Tibial nerve (tissue), 4 donors: ENCODE measurements at regions not wholly inside any gene's neighbourhood (a gene's known extent, or its start where the extent isn't known, plus 50 kb on each side); places are given as distances from the start of the nearest gene placed in this dataset.

Experiments
- DNase-seq, 2 donors: peaks; one replicate each; pipeline ENCODE4 v3.0.0-alpha.2; 2019; ENCODE audit warnings: low spot score in 2 of 2
- H3K27ac ChIP-seq, 4 donors: fragments of 200-600 bp; sonication (generic) in 3 of 4; one replicate each; pipeline ENCODE4 v1.5.1; 2017 to 2019; ENCODE audit warnings: mild to moderate bottlenecking in 1 of 4
- H3K27me3 ChIP-seq, 2 donors: fragments of 200-600 bp; sonication (generic) in 1 of 2; one replicate each; pipeline versions ENCODE4 v1.5.1 to v1.6.0; 2017 to 2019
- H3K36me3 ChIP-seq, 3 donors: fragments of 200-600 bp; sonication (generic); one replicate each; pipeline ENCODE4 v1.5.1; 2018 to 2019
- H3K4me1 ChIP-seq, 4 donors: fragments of 200-600 bp; sonication (generic) in 3 of 4; one replicate each; pipeline ENCODE4 v1.5.1; 2017 to 2019
- H3K4me3 ChIP-seq, 4 donors: fragments of 200-600 bp; sonication (generic) in 3 of 4; one replicate each; pipeline ENCODE4 v1.5.1; 2017 to 2019; ENCODE audit warnings: mild to moderate bottlenecking in 1 of 4, moderate library complexity in 1 of 4
- H3K9me3 ChIP-seq, 4 donors: fragments of 200-600 bp; sonication (generic) in 3 of 4; one replicate each; pipeline ENCODE4 v1.5.1; 2017 to 2019
- EP300 ChIP-seq, 2 donors: sonication (generic); formaldehyde crosslinking; IDR thresholded peaks; one replicate each; pipeline ENCODE4 v1.6.1; 2017; ENCODE audit warnings: antibody characterized with exemption in 2 of 2, mild to moderate bottlenecking in 1 of 2
- POLR2A ChIP-seq, 2 donors: fragments of 450-650 bp; IDR thresholded peaks; one replicate each; pipeline ENCODE4 v1.6.1; 2017; ENCODE audit warnings: antibody characterized with exemption in 2 of 2, mild to moderate bottlenecking in 2 of 2, moderate library complexity in 2 of 2
- WGBS, 2 donors: methylation state at CpG; one replicate each; pipeline ENCODE4 v1.1.5; 2018; 5-methylcytosine and 5-hydroxymethylcytosine counted together
- TF ChIP-seq, protein P1 (sequence below), 5 experiments: fragments of 200-600 bp in 3 of 5; fragments of 450-650 bp in 2 of 5; sonication (generic) in 3 of 5; IDR thresholded peaks; one replicate each; pipeline ENCODE4 v1.5.1; 2016 to 2019; ENCODE audit warnings: antibody characterized with exemption in 5 of 5, mild to moderate bottlenecking in 3 of 5, moderate library complexity in 2 of 5

DNA sequence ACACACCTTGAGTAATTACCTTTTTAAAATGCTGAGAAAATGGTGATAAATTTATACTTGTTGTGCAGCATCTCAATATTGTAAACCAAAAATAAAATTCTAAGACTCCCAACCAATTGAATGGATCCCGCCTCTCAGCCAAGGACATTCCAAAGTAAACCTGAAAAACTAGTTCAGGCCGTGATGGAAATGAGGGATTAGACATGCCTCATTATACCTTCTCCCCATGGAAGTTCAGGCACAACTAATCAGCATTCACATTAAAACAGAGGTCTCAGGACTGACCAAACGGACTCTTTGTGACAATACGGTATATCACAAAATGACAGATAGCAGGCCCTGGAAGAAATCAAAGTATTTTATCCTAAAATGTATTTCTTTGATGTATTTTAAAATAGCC, 907.4 kb upstream of the RAG2 start:
- no peak overlapping the region for H3K4me3 ChIP-seq
- H3K9me3 ChIP-seq = no peaks in the 10 kb centered on the region
- TF ChIP-seq POLR2A (IDR thresholded peaks at IDR 0.05) (no peak), EP300 (IDR thresholded peaks at IDR 0.05) (no peak)
- TF ChIP-seq, protein P1, sequence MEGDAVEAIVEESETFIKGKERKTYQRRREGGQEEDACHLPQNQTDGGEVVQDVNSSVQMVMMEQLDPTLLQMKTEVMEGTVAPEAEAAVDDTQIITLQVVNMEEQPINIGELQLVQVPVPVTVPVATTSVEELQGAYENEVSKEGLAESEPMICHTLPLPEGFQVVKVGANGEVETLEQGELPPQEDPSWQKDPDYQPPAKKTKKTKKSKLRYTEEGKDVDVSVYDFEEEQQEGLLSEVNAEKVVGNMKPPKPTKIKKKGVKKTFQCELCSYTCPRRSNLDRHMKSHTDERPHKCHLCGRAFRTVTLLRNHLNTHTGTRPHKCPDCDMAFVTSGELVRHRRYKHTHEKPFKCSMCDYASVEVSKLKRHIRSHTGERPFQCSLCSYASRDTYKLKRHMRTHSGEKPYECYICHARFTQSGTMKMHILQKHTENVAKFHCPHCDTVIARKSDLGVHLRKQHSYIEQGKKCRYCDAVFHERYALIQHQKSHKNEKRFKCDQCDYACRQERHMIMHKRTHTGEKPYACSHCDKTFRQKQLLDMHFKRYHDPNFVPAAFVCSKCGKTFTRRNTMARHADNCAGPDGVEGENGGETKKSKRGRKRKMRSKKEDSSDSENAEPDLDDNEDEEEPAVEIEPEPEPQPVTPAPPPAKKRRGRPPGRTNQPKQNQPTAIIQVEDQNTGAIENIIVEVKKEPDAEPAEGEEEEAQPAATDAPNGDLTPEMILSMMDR (IDR thresholded peaks at IDR 0.05) = no peak
- H3K4me1 ChIP-seq = peaks cover 0 to 5% (median 0%) of the 10 kb centered on the region in 4 donors
- no peaks in the 10 kb centered on the region for H3K27me3 ChIP-seq
- WGBS, 2 donors = 85 to 86% methylated on average over 4 of the region's 4 CpGs
- DNase-seq = no peak
- H3K36me3 ChIP-seq = no peaks in the 10 kb centered on the region
- H3K27ac ChIP-seq = no peak overlapping the region

DNA sequence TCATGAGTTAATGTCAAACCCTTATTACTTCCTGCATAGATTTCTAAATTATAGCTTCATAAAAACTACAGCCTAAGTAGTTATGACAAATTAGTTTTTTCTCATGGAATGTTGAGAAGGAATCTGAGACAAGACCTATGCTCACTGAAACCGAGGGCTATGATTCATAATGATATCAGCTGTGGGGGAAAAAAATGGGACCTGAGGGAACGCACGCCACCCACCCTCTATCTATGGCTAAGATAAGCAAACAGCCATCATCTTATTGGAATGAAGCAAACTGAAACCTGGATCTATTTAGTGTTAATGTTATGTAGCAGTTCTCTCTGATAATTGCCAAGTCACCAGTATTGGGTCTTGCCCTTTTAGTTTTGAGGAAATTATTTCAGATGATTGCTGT, 906.9 kb upstream of the RAG2 start:
- Histone ChIP-seq H3K36me3 (no peaks in the 10 kb centered on the region), H3K27ac (no peak overlapping the region), H3K27me3 (no peaks in the 10 kb centered on the region), H3K4me1 (peaks cover 0 to 5% (median 0%) of the 10 kb centered on the region in 4 donors), H3K9me3 (no peaks in the 10 kb centered on the region), H3K4me3 (no peak overlapping the region)
- TF ChIP-seq EP300 (IDR thresholded peaks at IDR 0.05) (no peak), POLR2A (IDR thresholded peaks at IDR 0.05) (no peak)
- TF ChIP-seq, protein P1 (IDR thresholded peaks at IDR 0.05) = no peak
- 49 to 50% methylated on average over 3 of the region's 3 CpGs for WGBS, 2 donors
- no peak for DNase-seq

DNA sequence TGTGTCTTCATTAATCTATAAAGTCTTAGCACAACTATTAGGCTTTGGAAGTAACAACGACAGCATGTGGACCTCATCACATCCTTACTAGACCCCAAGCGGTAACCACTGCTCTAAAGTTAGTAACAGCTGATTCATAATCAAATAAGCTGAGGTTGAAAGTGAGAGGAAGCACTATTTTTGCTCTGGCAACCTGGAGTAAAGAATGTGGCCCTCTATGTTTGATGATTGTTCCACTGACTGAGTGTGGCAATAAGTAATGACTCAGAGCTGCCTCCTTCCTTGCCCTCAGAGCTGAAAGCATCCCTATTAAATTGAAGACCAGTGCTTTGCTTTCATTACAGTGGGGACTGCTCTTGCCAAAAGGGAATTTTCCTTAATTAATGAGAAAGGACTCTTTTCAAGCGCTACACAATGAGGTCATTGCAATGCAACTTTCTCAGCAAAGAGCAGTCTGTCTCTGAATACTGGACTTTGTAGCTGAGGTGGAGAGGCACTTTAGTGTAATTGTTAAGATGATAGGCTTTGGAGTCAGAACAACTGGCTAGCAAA, 906.1 kb upstream of the RAG2 start:
- Histone ChIP-seq H3K4me1 (peaks cover 0 to 5% (median 0%) of the 10 kb centered on the region in 4 donors), H3K9me3 (no peaks in the 10 kb centered on the region), H3K36me3 (no peaks in the 10 kb centered on the region), H3K4me3 (no peak overlapping the region), H3K27me3 (no peaks in the 10 kb centered on the region), H3K27ac (no peak overlapping the region)
- DNase-seq = no peak
- WGBS, 2 donors = 37% methylated on average over 3 of the region's 3 CpGs
- TF ChIP-seq EP300 (IDR thresholded peaks at IDR 0.05) (no peak), POLR2A (IDR thresholded peaks at IDR 0.05) (no peak)
- TF ChIP-seq, protein P1 (IDR thresholded peaks at IDR 0.05) = no peak

DNA sequence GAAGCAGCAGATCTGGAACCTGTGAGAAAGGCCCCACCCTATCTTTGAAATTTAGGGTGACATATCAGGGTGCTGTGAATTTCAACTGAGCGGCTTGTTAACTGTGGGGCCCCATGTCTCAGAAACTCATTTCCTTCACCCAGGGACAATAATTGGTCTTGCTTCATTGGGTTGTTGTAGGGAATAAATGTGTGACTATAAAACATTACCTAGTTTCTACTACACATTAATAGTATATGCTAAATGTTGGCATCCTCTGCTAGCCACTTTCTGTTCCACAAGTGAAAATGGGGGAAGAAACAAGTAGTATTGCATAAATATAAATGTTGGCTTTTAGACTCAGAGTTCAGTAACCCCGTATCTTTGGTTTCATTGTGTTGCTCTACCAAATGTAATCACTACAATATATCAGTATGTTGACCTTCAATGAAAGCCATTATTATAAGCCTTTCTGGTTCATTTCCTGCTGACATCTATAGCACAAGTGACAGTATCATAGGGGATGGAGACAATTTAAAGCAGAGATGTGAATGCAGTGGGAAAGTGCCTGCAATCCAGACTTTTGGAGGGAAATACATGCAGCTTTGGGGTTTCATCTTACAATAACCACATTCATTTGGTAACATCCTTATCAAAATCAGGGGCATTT, 905.5 kb upstream of the RAG2 start:
- DNase-seq = no peak
- H3K36me3 ChIP-seq = no peaks in the 10 kb centered on the region
- 62 to 77% methylated on average over 2 of the region's 2 CpGs for WGBS, 2 donors
- no peaks in the 10 kb centered on the region for H3K9me3 ChIP-seq
- no peak overlapping the region for H3K4me3 ChIP-seq
- no peaks in the 10 kb centered on the region for H3K27me3 ChIP-seq
- peaks cover 0 to 5% (median 0%) of the 10 kb centered on the region in 4 donors for H3K4me1 ChIP-seq
- H3K27ac ChIP-seq = no peak overlapping the region
- TF ChIP-seq, protein P1 (IDR thresholded peaks at IDR 0.05) = no peak
- no peak for TF ChIP-seq EP300 (IDR thresholded peaks at IDR 0.05)
- TF ChIP-seq POLR2A (IDR thresholded peaks at IDR 0.05) = no peak

DNA sequence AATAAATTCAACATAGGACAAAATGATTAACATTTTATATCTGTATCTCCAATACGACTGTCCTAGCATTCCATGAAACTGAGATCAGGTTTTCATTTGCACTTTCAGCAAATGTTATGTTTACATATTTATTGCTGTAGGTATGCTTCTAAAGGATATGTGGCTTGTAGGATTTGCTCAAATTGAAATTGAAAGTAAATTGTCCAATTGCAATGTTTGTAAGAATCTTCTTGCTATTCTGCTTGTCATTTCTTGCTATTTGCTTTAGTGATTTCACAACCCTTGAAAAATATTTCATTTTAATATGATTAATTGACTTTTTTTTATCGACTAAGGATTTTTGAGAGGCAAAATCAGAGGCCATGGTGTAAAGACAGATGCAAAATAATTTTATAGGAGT, 904.2 kb upstream of the RAG2 start:
- Histone ChIP-seq H3K9me3 (no peaks in the 10 kb centered on the region), H3K27ac (no peak overlapping the region), H3K4me1 (peaks cover 0 to 5% (median 0%) of the 10 kb centered on the region in 4 donors), H3K27me3 (no peaks in the 10 kb centered on the region), H3K36me3 (no peaks in the 10 kb centered on the region), H3K4me3 (no peak overlapping the region)
- 75 to 80% methylated on average over 2 of the region's 2 CpGs for WGBS, 2 donors
- TF ChIP-seq EP300 (IDR thresholded peaks at IDR 0.05) = no peak
- TF ChIP-seq, protein P1 (IDR thresholded peaks at IDR 0.05) = no peak
- no peak for TF ChIP-seq POLR2A (IDR thresholded peaks at IDR 0.05)
- no peak for DNase-seq
